Kidney tubule cell (primary cell): ENCODE measurements at regions not wholly inside any gene's neighbourhood (a gene's known extent, or its start where the extent isn't known, plus 50 kb on each side); places are given as distances from the start of the nearest gene placed in this dataset.

ENCODE experiments used
- DNase-seq: peaks from one replicate; pipeline ENCODE4 v3.0.0-alpha.2; 2018; ENCODE audit warnings: low spot score

- no peak for DNase-seq
Measured at GRCh38 chr5:61738446-61738845, 406.4 kb downstream of the ZSWIM6 start.

- no peak for DNase-seq
Measured at GRCh38 chr5:61744690-61745619, 412.9 kb downstream of the ZSWIM6 start.

DNA sequence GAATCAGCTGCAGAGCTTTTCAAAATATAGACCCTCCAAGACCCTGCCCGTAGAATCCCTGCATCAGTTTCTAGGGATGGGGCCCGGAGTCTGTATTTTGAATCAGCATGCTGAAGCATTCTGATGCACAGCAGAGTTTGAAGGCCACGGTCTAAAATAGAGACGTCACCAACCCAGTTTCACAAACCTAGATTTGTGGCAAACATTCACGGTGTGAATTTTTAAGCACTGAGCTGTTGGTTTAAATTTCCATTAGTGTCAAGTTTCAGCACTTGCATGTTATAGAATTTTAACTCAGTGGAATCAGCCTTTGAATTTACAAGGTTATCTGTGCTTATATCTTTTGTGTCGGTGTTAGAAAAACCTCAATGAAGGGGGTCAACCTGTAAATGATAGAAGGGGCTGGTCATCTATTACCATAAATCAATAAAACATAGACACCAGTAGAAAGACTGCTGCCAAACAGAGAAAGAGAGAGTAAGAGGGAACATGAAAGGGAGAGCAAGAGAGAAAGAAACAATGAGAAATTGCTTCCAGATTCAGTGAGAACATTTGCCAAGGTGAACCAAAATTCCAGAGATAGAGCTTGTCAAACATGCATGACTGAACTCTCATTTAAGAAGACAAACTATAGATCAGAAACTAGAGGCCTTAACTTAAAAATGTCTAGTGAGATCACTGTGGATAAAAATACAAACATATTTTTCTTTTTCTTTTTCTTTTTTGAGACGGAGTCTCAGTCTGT lies 414.9 kb downstream of the ZSWIM6 start:
- DNase-seq = no peak

DNA sequence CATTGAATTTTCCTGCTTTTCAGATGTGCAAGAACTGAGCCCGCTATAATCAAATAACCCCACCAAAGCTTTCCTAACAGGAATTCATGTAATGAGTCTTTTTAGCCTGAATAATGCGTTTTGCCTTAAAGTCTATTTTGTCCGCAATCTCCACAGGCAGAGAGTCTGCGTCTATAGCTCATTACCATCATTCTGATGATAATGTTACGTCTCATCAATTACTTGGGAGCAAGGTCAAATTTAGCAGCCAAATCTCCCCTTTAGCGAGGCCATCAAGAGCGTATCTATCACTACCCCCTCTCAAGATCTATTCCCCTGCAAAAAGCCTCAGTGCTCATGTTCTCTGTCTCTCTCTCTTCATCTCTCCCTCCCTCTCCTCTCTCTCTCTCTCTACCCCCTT lies 416.1 kb downstream of the ZSWIM6 start:
- DNase-seq = no peak

DNA sequence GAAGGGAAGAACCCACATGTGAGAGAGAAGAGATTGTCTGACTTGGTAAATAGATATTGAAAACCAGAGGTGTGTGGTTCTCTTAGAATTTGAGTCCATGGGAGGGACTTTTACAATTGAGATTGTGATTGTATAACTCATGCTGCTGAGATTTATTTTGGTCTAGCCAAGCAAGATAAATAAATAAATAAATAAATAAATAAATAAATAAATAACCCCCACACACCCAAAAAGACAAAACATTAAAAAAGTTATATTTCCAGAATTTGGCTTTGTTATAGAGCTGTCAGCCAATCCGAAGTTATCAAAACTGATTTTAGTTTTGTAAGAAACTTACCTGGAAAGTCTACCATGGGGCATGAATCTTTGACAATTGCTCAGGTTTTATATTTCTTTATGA lies 416.6 kb downstream of the ZSWIM6 start:
- no peak for DNase-seq

DNA sequence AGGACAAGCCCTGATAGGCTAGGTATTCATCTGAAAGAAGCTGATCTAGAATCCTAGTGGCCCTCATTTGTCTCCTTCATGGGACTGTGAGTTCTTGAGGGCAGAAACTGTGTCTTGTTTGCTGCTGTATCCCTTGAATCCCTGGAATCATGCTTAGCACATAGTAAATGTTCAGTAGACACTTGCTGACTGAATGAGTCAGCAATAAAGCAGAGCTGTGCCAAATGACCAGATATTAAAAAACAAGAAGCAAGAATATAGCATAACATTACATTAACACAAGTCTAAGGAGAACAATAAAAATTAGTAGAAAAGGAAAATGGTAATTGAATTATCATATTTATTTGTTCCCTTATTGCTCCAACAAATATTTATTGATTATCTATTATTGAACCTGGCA lies 420.5 kb downstream of the ZSWIM6 start:
- DNase-seq = no peak

DNA sequence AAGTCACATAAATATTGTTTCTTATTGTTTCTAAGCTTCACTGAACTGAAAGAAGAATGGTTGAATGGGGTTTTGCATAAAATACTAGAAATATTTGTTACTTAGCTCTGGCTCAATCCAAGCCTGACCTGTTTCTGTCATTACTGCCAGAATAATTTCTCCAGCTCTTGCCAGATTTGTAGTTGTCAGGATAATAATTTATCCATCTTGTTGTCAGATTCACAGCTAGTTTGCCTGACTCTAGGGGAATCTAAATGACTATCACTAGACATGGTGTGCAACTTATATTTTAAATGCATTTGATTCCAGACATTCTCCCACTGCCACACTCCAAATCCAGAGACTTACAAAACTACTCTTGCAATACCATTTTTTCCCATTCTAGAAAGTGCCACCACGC lies 422.7 kb downstream of the ZSWIM6 start:
- no peak for DNase-seq

- no peak for DNase-seq
Measured at GRCh38 chr5:61755726-61756222, 423.7 kb downstream of the ZSWIM6 start.

DNA sequence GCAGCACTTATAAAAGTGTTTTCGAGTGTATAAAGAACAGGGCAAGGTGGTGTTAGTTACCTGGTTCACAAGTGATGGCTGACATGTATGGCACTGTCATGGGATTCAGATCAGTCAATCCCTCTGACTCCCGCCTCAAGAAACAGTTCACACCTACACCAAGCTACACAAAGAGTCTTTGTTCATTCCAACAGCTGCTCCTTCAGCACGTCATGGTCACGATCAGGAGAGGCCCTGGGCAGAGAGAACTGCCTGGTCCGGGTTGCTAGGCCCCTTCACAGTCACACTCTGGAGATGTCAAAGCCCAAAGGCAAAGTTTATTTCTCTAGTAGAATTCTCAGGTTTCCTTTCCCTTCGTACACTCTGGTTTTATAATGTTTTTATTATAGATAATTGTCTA lies 426.7 kb downstream of the ZSWIM6 start:
- no peak for DNase-seq

- no peak for DNase-seq
Measured at GRCh38 chr5:61765471-61765870, 433.4 kb downstream of the ZSWIM6 start.

GRCh38 chr5:61766141-61766540 lies 434.1 kb downstream of the ZSWIM6 start:
- no peak for DNase-seq

DNA sequence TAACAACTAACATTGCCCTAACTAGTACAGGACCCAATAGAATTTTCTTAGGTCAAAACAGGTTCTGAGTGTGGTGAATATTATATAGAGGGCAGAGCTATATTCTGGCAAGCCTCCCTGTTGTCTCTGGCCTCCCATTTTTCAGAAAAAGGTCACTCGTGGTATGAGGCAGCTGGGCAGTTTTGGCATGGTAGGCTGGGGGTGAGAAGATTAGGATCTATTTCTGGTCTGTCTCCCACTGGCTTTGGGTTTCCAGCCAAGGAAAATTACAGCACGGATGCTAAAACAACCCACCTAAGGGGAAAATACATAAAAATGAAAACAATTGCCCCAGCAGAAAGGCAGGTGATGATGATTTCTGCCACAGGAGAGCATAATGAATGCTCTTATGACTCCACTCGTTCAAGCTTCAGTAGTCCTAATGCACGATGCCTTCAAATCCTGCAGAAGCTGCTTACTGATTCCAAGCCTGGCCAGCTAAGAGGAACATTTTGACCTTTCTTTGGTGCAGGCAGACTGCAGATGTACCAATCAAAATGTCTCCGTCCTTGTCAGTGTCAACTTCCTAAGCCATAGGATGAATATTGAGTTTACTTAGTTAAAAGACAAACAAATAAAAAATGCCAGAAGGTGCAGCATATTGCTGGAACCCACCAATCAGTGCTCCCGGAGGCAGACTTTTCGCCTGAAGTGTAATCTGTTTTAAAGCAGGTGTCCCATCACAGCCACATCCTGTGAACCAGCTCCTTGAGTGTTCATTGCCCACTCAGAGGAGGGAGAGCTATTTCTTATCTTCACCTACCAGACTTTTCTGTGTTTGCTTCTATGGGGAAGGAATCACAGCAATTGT lies 435.4 kb downstream of the ZSWIM6 start:
- no peak for DNase-seq

DNA sequence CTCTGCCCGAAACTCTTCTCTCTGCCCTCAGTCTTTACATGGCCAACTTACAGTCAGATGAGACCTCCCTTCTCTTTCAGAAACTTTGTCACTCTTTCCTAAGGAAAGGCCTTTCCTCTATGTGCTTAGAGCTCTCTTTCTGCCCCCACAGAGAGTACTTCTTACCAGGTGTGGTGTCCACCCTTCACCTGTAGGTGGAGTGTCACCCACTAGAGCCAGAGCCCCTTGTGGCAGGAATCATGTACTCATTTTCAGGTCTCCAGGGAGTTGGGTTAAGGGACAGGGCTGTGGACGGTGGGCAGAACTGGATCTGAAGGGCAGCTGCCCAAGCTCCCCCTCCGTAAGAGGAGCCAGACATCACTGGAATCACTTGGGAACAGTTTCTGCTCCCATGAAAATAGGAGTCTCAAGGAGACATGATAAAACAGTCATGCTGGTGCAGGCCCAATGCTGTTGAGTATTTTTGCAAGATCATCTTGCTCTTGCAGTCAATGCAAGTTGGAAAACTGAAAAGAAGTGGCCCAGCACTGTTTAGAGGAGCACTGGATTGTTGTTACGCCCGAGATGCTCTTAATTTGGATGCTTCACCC lies 436.7 kb downstream of the ZSWIM6 start:
- peak; percentile 62 for DNase-seq

GRCh38 chr5:61771062-61771461 lies 439.0 kb downstream of the ZSWIM6 start:
- DNase-seq = no peak

DNA sequence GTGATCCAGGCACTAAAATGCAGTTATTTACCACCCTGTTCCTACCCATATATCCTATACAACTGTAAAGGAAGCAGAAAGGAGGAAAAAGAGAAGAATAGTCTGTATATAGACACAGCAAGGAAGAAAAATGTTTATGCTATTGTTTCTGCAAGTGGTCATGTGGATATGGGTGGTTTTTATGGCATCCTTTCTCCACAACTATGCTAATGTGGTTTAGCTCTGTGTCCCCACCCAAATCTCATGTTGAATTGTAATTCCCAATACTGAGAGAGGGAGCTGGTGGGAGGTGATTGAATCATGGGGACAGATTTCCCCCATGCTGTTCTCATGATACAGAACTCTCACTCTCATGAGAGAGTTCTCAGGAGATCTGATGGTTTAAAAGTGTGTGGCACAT lies 439.8 kb downstream of the ZSWIM6 start:
- DNase-seq = no peak

- DNase-seq = no peak
Measured at GRCh38 chr5:61775901-61776300, 443.8 kb downstream of the ZSWIM6 start.

- no peak for DNase-seq
Measured at GRCh38 chr5:61777292-61777691, 445.2 kb downstream of the ZSWIM6 start.

DNA sequence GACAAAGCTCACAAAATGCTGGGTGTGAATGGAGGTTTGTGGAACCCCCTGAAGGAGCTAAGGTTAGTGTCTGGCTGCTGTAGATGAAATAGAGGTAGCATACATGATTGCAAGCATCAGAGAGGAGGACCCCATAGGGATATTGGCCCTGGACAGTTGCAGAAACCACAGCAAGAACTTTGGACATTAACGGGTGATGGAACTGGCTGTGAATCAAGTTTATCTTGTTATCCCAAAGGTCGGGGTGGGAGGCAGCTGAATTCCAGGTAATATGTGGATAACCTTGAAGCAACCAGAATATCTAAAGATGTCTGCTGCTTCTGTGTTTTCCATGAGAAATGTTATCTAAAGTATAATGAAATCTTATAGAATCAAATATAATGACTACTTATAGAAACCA lies 447.7 kb downstream of the ZSWIM6 start:
- DNase-seq = no peak

DNA sequence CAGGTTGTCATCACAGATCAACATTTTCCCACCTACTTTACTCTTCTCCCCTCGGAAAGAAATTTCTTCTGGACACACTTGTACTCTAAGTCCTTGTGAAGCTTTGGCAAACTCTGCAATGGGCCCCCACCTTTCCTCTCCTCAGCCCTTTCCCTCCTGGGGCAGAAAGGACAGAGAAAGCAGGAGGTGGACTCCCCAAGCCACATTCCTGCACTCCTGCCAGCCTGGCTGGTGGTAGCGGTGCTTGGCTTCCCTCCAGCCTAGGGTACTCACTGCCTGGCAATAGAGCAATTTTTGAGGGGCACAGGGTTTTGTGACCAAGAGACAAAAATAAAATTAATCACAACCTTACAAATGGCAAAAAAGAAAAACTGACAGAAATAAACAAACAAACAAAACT lies 451.4 kb downstream of the ZSWIM6 start:
- DNase-seq = no peak

DNA sequence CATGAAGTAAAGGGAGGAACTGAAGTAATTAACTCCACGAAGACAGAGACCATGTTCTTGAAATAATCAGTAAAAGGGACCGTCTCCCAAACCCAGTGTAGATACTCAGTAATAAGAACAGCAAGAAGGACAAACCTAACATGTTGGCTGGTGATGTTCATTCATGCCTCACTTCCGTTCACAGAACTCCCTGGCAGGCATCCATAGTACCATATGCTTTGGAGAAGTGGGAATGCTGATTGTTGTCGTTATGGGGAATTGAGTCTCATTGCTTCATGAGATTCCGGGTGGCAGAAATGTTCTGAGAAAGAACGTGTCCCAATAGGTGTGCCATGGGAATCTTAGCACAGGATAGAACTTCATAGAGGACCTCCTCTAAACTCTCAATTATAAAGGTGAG lies 452.3 kb downstream of the ZSWIM6 start:
- DNase-seq = peak; percentile 8

DNA sequence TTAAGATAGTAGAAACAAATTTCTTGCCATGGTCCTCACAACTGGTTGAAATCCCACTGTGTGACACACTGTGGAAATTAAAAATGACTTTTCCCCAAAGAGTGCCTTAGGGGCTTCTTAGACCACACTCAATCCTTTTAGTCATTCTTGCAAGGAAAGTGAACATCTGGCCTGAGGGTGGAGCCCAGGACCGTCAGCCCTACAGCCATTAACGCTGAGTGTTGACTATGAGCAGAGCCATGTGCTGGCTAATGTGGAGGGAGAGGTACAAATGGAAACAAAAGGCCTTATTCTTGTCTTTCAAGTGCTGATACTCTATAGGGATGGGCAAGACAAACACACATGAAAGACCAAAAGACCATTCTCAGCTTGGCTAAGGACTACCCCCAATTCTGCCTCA lies 456.5 kb downstream of the ZSWIM6 start:
- no peak for DNase-seq

- no peak for DNase-seq
Measured at GRCh38 chr5:61790007-61790406, 457.9 kb downstream of the ZSWIM6 start.
